ENCODE measurements at regions not wholly inside any gene's neighbourhood (a gene's known extent, or its start where the extent isn't known, plus 50 kb on each side); places are given as distances from the start of the nearest gene placed in this dataset.

- Histone ChIP-seq H4K20me1 (ENCODE audit: insufficient read depth, low read length, poor library complexity, severe bottlenecking) (no peaks in the 10 kb centered on the region), H3K36me3 (ENCODE audit: insufficient read depth, low read length) (no peaks in the 10 kb centered on the region), H3K9me2 (replicated peaks; ENCODE audit: low read depth, low read length) (no peaks in the 10 kb centered on the region), H3K79me2 (ENCODE audit: insufficient read depth, low read length) (no peaks in the 10 kb centered on the region), H3F3A (ENCODE audit: low read depth) (no peaks in the 10 kb centered on the region), H2AFZ (ENCODE audit: low read length) (no peak overlapping the region), H3K9ac (ENCODE audit: low read depth, low read length, poor library complexity, severe bottlenecking) (no peak overlapping the region), H3K4me3 (ENCODE audit: low read length, poor library complexity, severe bottlenecking) (no peak overlapping the region), H3K27me3 (ENCODE audit: insufficient read depth, low read length, poor library complexity, severe bottlenecking) (no peaks in the 10 kb centered on the region), H3K4me1 (ENCODE audit: insufficient read depth, low read length, poor library complexity, severe bottlenecking) (no peaks in the 10 kb centered on the region), H3K4me2 (ENCODE audit: low read depth, low read length, poor library complexity, severe bottlenecking) (no peak overlapping the region), H3K9me3 (ENCODE audit: insufficient read depth, low read depth, low read length) (no peaks in the 10 kb centered on the region)
- TF ChIP-seq, protein P1, sequence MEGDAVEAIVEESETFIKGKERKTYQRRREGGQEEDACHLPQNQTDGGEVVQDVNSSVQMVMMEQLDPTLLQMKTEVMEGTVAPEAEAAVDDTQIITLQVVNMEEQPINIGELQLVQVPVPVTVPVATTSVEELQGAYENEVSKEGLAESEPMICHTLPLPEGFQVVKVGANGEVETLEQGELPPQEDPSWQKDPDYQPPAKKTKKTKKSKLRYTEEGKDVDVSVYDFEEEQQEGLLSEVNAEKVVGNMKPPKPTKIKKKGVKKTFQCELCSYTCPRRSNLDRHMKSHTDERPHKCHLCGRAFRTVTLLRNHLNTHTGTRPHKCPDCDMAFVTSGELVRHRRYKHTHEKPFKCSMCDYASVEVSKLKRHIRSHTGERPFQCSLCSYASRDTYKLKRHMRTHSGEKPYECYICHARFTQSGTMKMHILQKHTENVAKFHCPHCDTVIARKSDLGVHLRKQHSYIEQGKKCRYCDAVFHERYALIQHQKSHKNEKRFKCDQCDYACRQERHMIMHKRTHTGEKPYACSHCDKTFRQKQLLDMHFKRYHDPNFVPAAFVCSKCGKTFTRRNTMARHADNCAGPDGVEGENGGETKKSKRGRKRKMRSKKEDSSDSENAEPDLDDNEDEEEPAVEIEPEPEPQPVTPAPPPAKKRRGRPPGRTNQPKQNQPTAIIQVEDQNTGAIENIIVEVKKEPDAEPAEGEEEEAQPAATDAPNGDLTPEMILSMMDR (conservative IDR thresholded peaks at IDR 0.05; ENCODE audit: low read length): no peak
- no peak for TF ChIP-seq EZH2phosphoT487 (IDR thresholded peaks at IDR 0.05; ENCODE audit: borderline replicate concordance)
Observed at GRCh38 chr4:66330125-66330524, 659.8 kb upstream of the EPHA5 start.

DNA sequence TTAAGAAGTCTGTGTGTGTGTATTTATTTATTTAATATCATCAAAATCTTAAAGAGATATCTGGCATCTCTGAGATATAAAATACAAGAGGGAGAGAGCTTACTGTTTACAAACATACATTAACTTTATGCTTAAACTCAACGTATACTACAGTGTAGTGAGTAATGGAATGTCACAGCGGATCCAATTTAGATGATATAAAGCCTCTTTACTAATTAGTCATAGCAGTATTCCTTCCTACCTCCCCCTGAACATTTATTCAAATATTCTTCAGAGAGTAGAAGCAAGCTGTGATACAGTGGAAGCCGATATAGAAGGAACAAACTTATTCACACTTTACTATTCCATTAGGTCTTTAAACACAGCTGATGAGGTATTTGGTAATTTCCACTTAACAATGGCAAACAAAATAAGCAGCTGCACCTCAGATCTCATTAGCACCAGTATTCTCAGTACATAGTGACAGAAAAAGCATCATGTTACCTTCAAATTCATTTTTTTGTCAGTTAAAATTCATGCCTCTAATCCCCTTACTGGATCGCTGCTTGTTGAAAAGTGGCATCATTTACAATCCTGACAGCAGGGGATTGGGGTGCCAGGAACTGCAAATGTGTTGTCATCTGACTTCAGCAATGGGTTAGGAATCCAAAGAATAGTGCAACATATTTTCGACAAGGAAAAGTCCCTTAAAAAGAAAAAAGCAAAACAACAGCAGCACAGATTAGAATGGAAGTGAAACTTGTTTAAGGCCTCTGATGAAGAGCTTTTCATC is 658.7 kb upstream of the EPHA5 start:
- Histone ChIP-seq H3F3A (ENCODE audit: low read depth) (no peaks in the 10 kb centered on the region), H3K4me1 (ENCODE audit: insufficient read depth, low read length, poor library complexity, severe bottlenecking) (no peaks in the 10 kb centered on the region), H3K4me3 (ENCODE audit: low read length, poor library complexity, severe bottlenecking) (no peak overlapping the region), H3K9ac (ENCODE audit: low read depth, low read length, poor library complexity, severe bottlenecking) (no peak overlapping the region), H3K36me3 (ENCODE audit: insufficient read depth, low read length) (no peaks in the 10 kb centered on the region), H3K9me2 (replicated peaks; ENCODE audit: low read depth, low read length) (no peaks in the 10 kb centered on the region), H3K9me3 (ENCODE audit: insufficient read depth, low read depth, low read length) (no peaks in the 10 kb centered on the region), H3K4me2 (ENCODE audit: low read depth, low read length, poor library complexity, severe bottlenecking) (no peak overlapping the region), H3K27me3 (ENCODE audit: insufficient read depth, low read length, poor library complexity, severe bottlenecking) (no peaks in the 10 kb centered on the region), H4K20me1 (ENCODE audit: insufficient read depth, low read length, poor library complexity, severe bottlenecking) (no peaks in the 10 kb centered on the region), H2AFZ (ENCODE audit: low read length) (no peak overlapping the region), H3K79me2 (ENCODE audit: insufficient read depth, low read length) (no peaks in the 10 kb centered on the region)
- no peak for TF ChIP-seq EZH2phosphoT487 (IDR thresholded peaks at IDR 0.05; ENCODE audit: borderline replicate concordance)
- TF ChIP-seq, protein P1 (conservative IDR thresholded peaks at IDR 0.05; ENCODE audit: low read length): no peak

DNA sequence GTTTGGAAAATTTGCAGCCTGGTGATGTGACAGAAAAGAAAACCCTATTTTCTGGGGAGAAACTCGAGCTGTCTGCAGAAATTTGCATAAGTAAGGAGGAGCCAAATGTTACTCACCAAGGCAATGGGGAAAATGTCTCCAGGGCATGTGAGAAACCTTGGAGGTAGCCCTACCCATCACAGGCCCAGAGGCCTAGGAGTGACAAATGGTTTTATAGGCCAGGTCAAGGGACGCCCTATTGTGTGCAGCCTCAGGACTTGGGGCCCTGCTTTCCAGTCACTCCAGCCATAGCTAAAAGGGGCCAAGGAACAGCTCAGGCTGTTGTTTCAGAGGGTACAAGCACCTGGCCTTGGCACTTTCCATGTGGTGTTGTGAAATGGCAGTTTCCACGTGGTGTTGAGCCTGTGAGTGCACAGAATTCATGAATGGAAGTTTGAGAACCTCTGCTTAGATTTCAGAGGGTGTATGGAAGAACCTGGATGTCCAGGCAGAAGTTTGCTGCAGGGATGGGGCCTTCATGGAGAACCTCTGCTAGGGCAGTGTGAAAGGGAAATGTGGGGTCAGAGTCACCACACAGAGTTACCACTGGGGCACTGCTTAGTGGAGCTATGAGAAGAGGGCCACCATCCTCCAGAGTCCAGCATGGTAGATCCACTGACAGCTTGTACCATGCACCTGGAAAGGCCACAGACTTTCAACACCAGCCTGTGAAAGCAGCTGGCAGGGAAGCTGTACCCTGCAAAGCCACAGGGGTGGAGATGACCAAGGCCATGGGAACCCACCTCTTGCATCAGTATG is 637.6 kb upstream of the EPHA5 start:
- Histone ChIP-seq H3K4me3 (ENCODE audit: low read length, poor library complexity, severe bottlenecking) (no peak overlapping the region), H3K4me2 (ENCODE audit: low read depth, low read length, poor library complexity, severe bottlenecking) (no peak overlapping the region), H2AFZ (ENCODE audit: low read length) (no peak overlapping the region), H3K9ac (ENCODE audit: low read depth, low read length, poor library complexity, severe bottlenecking) (no peak overlapping the region), H3K9me3 (ENCODE audit: insufficient read depth, low read depth, low read length) (no peaks in the 10 kb centered on the region), H4K20me1 (ENCODE audit: insufficient read depth, low read length, poor library complexity, severe bottlenecking) (no peaks in the 10 kb centered on the region), H3K4me1 (ENCODE audit: insufficient read depth, low read length, poor library complexity, severe bottlenecking) (no peaks in the 10 kb centered on the region), H3K36me3 (ENCODE audit: insufficient read depth, low read length) (no peaks in the 10 kb centered on the region), H3F3A (ENCODE audit: low read depth) (no peaks in the 10 kb centered on the region), H3K27me3 (ENCODE audit: insufficient read depth, low read length, poor library complexity, severe bottlenecking) (no peaks in the 10 kb centered on the region), H3K79me2 (ENCODE audit: insufficient read depth, low read length) (no peaks in the 10 kb centered on the region), H3K9me2 (replicated peaks; ENCODE audit: low read depth, low read length) (no peaks in the 10 kb centered on the region)
- no peak for TF ChIP-seq EZH2phosphoT487 (IDR thresholded peaks at IDR 0.05; ENCODE audit: borderline replicate concordance)
- TF ChIP-seq, protein P1 (conservative IDR thresholded peaks at IDR 0.05; ENCODE audit: low read length): no peak
